GM12872 (cell line): ENCODE measurements at regions not wholly inside any gene's neighbourhood (a gene's known extent, or its start where the extent isn't known, plus 50 kb on each side); places are given as distances from the start of the nearest gene placed in this dataset.

Source experiments
- TF ChIP-seq, protein P1 (sequence below): IDR thresholded peaks from 3 replicates; pipeline ENCODE4 v1.5.1; 2011; ENCODE audit warnings: low read depth, mild to moderate bottlenecking, low read length, moderate library complexity; ENCODE audit not compliant: insufficient read depth

DNA sequence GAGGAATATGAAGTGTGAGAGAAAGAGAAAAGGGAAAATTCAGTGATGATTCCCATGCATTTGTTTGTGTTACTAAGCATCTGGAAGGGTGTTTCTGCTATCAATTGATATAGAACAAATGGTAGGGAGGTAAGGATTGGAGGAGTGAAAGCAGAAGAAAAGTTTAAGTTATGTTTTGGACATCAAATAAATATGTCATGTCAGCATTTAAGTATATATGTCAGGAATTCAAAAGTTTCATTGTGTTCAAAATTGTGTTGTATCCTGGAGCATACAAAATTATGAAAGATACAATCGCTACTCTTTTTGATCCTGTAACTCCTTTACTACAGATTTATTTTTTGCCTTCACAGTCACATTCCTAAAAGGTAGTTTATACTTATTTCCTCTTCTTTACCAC is 885.8 kb downstream of the KCNA4 start:
- TF ChIP-seq, protein P1, sequence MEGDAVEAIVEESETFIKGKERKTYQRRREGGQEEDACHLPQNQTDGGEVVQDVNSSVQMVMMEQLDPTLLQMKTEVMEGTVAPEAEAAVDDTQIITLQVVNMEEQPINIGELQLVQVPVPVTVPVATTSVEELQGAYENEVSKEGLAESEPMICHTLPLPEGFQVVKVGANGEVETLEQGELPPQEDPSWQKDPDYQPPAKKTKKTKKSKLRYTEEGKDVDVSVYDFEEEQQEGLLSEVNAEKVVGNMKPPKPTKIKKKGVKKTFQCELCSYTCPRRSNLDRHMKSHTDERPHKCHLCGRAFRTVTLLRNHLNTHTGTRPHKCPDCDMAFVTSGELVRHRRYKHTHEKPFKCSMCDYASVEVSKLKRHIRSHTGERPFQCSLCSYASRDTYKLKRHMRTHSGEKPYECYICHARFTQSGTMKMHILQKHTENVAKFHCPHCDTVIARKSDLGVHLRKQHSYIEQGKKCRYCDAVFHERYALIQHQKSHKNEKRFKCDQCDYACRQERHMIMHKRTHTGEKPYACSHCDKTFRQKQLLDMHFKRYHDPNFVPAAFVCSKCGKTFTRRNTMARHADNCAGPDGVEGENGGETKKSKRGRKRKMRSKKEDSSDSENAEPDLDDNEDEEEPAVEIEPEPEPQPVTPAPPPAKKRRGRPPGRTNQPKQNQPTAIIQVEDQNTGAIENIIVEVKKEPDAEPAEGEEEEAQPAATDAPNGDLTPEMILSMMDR: no peak

GRCh38 chr11:29129844-29130243 is 887.0 kb downstream of the KCNA4 start:
- TF ChIP-seq, protein P1: no peak

DNA sequence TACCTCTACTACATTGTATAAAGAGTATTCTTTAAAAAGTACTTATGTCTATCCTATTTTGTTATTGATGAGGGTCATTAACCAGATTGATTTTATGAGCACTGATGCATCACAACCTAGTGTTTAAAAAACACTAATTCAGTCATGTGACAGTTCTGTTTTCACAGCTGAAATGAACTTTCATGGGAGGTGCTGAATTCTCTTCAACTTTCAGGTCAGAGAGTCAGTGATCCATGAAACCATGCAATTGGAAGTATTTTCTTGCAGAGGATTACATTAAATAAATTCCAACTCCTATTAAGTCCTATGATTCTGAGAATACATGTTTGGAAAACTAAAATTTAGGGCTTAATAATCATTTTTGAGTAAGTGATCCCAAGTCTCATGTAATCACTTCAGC is 889.4 kb downstream of the KCNA4 start:
- TF ChIP-seq, protein P1: no peak

GRCh38 chr11:29125606-29126005 is 891.2 kb downstream of the KCNA4 start:
- TF ChIP-seq, protein P1: no peak

GRCh38 chr11:29124470-29124869 is 892.4 kb downstream of the KCNA4 start:
- TF ChIP-seq, protein P1: no peak

GRCh38 chr11:29119707-29120618 is 896.9 kb downstream of the KCNA4 start:
- TF ChIP-seq, protein P1: no peak

- TF ChIP-seq, protein P1: no peak
These were observed 897.7 kb downstream of the KCNA4 start for GRCh38 chr11:29119116-29119515.
